ENCODE measurements at regions not wholly inside any gene's neighbourhood (a gene's known extent, or its start where the extent isn't known, plus 50 kb on each side); places are given as distances from the start of the nearest gene placed in this dataset.

DNA sequence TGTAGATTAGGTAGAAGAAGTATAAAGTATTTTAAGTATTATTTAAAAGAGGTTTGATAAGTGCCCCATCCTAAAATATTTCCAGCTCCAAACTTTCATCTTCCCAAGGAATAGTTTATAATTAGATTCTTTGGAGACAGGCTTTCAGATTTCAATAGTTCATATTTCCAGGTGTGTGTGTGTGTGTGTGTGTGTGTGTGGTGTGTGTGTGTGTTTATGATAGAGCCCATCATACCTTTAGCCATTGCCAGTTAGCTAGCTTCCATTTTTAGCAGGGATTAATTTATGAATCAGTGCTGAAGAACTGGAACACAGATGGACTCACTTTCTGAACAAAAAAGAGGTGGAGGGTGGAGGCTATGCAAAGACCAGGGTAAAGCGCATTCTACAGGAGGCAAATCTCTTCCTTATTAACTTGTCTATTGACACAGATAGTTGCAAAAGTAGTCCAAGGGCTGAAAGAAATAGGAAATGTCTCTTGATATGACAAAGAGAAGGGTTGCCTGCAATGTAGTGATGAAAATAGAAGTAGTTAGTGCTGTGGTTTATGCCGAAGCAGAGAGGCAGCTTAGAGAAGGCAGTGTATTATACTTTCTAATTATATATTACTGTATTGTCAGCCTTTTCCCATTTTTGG, 301.1 kb downstream of the MAN2A1 start:
- no peak for DNase-seq (ENCODE audit: low read depth)
- TF ChIP-seq, protein P1, sequence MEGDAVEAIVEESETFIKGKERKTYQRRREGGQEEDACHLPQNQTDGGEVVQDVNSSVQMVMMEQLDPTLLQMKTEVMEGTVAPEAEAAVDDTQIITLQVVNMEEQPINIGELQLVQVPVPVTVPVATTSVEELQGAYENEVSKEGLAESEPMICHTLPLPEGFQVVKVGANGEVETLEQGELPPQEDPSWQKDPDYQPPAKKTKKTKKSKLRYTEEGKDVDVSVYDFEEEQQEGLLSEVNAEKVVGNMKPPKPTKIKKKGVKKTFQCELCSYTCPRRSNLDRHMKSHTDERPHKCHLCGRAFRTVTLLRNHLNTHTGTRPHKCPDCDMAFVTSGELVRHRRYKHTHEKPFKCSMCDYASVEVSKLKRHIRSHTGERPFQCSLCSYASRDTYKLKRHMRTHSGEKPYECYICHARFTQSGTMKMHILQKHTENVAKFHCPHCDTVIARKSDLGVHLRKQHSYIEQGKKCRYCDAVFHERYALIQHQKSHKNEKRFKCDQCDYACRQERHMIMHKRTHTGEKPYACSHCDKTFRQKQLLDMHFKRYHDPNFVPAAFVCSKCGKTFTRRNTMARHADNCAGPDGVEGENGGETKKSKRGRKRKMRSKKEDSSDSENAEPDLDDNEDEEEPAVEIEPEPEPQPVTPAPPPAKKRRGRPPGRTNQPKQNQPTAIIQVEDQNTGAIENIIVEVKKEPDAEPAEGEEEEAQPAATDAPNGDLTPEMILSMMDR (IDR thresholded peaks at IDR 0.05; ENCODE audit: insufficient read depth, low read depth, low read length) = no peak
- H3K4me3 ChIP-seq (ENCODE audit: low read depth, low read length) = no peak overlapping the region

DNA sequence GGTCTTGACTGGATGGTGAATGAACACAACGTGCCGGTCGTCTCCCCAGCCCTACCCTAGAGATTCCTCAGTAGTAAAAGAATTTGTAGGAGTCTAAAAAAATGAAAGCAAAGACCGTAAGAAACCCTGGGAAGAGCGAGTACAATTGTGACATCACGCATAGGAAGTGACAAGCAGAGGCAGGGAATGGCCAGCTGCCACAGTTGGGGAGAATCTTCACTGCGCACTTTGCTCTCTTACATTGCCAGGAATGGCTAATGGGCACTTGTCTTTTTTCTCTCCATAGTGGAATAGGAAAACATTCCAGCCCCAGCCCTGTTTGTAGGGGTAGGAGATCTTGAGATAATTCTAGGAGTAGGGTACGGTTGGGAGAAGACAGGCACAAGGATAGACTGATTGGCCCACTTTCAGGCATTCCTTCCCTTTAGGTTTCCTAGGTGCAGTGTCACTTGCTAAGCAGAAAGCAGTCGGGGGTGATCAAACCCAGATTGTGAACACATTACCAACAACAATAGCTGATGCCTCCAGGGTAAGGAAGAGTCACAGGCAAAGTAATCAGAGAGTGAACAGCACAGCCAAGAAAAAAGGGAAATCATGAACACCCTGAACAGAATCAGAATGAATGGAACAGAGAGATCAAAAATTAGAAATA, 302.7 kb downstream of the MAN2A1 start:
- H3K4me3 ChIP-seq (ENCODE audit: low read depth, low read length) = no peak overlapping the region
- no peak for DNase-seq (ENCODE audit: low read depth)
- TF ChIP-seq, protein P1 (IDR thresholded peaks at IDR 0.05; ENCODE audit: insufficient read depth, low read depth, low read length) = no peak

DNA sequence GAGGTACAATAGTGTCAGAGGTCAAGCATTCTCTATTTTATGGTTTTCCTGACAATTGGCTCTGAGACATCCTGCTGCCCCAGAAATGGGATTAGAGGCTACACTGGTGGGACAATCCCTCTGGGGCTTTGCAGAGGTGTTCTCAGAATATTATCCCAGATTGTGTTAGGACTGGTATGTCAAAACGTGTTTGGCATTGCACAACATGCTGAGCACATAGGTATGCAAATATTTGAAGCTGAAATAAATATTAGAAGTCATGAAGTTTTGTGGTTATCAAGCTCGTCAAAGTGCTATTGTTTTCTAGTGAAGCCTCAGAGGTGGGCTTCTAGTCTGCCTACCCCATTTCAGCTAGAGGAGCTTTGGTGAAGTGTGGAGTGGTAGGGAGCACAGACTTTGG, 304.4 kb downstream of the MAN2A1 start:
- TF ChIP-seq, protein P1 (IDR thresholded peaks at IDR 0.05; ENCODE audit: insufficient read depth, low read depth, low read length) = no peak
- no peak overlapping the region for H3K4me3 ChIP-seq (ENCODE audit: low read depth, low read length)
- no peak for DNase-seq (ENCODE audit: low read depth)

DNA sequence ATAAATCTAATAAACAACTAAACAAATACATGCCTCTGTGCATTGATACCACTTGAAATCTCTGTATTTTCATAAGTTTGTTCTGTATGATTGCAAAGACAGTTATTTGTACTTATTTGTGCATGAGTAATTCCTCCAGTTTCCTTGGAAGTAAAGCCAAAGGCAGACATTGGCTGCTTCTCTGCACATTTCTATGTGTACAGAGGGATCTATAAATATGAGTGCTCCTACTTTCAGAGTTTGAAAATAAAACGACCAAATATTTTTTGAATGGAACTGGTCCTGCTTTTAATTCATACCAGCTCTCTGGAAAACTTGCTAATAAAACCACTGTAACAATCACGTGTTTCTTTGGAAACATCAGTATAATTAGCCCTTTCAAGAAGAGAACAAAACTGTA, 306.5 kb downstream of the MAN2A1 start:
- no peak overlapping the region for H3K4me3 ChIP-seq (ENCODE audit: low read depth, low read length)
- TF ChIP-seq, protein P1 (IDR thresholded peaks at IDR 0.05; ENCODE audit: insufficient read depth, low read depth, low read length) = no peak
- no peak for DNase-seq (ENCODE audit: low read depth)

DNA sequence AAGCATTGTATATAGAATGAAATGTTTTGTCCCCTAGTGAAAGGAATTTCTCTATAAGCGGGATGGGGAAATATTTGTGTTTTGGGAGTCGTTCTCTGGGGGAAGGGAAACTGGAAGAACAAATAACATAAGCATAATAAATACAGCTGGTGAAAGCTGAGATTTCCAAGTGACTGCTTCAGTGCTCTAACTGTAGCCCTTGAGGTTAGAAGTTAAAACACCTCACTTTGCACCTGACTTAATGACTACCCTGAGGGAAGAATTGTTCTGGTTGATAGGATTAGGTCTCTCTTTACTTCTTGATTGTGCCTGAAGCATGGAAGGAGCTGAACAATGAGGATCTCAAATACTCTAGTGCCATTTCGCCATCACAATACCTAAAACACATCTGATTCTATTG, 307.4 kb downstream of the MAN2A1 start:
- TF ChIP-seq, protein P1 (IDR thresholded peaks at IDR 0.05; ENCODE audit: insufficient read depth, low read depth, low read length) = no peak
- DNase-seq (ENCODE audit: low read depth) = no peak
- no peak overlapping the region for H3K4me3 ChIP-seq (ENCODE audit: low read depth, low read length)

DNA sequence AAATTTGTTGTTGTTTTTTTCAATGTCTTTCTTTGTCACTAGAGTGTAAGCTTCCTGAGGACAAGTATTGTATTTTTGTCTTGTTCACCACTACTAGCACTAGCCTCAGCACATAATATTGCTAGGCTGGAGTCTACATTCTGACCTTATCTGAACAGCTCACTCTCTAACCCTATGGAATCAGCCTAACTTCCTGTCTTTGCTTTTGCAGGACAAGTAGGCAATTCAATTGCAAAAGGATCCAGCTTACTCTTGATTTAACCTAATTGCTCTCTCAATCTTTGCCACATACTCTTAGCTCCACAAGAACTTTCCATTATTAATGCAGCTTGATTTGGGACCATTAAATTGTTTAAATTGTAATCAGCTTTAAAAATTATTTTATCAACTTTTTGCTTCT, 308.5 kb downstream of the MAN2A1 start:
- TF ChIP-seq, protein P1 (IDR thresholded peaks at IDR 0.05; ENCODE audit: insufficient read depth, low read depth, low read length) = no peak
- H3K4me3 ChIP-seq (ENCODE audit: low read depth, low read length) = no peak overlapping the region
- no peak for DNase-seq (ENCODE audit: low read depth)

All from fibroblast of villous mesenchyme (primary cell).